HK-2 (cell line): ENCODE measurements at regions not wholly inside any gene's neighbourhood (a gene's known extent, or its start where the extent isn't known, plus 50 kb on each side); places are given as distances from the start of the nearest gene placed in this dataset.
"Not testable (repeated sequence)": the region's sequence is repeated elsewhere in the genome, so short reads cannot be mapped to it uniquely, and the experiment has no call there.

Source experiments
- DNase-seq: peaks from one replicate; pipeline ENCODE4 v3.0.0-alpha.2; 2018; ENCODE audit not compliant: unreplicated experiment

- DNase-seq: not testable (repeated sequence)
These were observed 213.2 kb downstream of the BANP start for GRCh38 chr16:88164196-88165039.

DNA sequence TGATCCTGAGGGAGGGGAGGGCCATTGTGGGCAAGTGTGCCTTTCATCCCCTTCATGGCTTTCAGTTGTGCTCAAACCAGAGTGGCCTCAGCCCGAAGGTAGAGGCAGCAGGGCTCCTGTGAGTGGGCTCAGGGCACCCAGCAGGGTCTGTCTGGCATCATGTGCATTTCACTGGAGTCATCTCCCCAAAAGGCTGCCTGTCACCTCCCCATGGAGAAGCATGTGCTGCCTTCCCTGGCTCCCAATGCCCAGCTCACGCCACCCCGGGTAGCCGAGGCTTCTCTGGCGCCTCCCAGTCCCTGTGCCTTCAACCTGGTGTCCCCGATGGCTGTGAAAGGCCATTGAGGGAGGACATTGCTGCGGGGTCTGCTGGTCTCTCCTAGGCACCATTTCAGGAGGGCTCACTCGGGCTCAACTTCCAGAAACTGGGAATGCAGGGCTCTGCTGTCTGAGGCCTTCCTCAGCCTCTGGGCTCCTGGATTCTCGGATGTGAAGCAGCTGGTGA lies 213.9 kb downstream of the BANP start:
- not testable (repeated sequence) for DNase-seq

- DNase-seq: not testable (repeated sequence)
These were observed 214.4 kb downstream of the BANP start for GRCh38 chr16:88165683-88166082.

GRCh38 chr16:88166209-88166773 lies 215.1 kb downstream of the BANP start:
- not testable (repeated sequence) for DNase-seq

DNA sequence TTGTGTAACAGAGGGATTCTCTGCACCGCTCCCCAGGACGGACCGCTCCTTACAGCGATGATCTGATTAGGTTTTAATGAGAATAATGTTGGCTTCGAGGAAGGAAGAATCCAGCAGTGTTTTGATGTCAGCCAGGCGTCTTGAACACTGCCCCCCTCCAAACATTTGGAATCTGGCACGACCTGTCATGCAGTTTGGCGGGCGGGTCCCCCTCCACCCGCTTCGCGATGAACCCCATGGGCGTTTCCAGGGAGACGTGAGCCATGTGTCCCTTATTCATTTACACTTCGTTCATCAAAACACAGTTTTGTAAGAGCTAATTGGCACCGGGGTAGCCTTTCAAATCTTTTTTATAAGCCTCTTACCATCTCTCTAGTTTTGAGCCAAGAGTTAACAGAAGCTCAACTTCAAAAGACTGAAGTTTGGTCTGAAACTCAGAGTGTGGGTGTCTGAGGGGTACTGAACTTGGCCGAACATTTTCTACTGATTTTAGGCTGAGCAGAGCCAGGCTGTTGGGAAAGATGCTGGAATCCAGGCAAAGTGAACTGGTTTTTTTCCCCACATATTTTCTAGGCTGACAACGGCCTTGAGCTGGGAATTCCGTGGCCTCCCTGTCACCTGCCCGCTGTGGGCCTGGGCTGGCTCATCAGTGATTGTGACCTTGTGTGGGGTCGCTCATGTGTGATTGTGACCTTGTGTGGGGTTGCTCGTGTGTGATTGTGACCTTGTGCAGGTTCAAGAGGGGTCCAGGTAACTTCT lies 214.8 kb upstream of the ZNF469 start:
- not testable (repeated sequence) for DNase-seq

- DNase-seq: not testable (repeated sequence)
These were observed 214.2 kb upstream of the ZNF469 start for GRCh38 chr16:88168557-88168949.

DNA sequence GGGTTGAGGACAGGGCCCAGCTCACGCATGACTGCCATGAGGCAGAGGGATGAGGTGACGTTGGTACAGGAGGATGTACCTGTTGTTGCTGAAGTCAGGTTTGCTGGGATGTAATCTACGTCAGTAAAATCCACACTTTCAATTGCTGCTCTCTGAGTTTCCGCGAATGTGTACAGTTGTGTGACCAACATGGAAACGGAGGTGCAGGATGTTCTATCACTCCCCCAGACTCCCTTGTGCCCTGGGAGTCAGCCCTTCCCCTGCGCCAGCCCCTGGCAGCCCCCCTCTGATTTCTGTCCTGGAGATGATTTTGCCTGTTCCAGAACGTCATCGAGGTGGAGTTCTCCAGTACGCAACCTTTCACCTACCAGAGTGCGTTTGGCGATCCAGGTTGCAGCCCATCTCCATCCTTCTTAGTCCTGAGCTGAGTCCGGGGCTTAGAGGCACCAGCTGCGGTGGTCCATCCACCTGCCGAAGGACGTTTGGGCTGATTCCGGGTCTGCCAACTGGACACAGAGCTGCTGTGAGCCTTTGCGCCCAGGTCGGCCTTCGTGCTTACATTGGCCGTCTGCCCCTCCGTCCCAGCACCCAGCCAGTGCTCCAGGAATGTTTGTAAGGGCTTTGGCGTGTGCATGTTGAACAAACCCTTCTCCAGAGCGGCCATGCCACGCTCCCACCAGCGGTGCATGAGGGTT lies 213.5 kb upstream of the ZNF469 start:
- not testable (repeated sequence) for DNase-seq

DNA sequence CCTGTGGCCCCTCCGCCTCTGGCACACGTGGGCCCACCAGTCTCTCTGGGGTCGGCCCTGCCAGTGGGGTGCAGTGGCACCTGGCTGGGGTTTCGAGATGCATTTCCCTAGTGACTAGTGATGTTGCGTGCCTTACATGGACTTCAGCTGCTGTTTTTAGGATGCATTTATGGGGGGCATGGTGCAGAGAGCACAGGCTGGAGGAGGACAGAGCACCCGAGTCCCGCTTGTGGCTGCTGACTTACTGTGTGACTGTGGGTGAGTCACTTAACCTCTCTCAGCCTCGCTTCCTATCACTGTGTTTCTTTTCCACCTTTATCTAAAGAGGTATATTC lies 213.0 kb upstream of the ZNF469 start:
- DNase-seq: not testable (repeated sequence)

DNA sequence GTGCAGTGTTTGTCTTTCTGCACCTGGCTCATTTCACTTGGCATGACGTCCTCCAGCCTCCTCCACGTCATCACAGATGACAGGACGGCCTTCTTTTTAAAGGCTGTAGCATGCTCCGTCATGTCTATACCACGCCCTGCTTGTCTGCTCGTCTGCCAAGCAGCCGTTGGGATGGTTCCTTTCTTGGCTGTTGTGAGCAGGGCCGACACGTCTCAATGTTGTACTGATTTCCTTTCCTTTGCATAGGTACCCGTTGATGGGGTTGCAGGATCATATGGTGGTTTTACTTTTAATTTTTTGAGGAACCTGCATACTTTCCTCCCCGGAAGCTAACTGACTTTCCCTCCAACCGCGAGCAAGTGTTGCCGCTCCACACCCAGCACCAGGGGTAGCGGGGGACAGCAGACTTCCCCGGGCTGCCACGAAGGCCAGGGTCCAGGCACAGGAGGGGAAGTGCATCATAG lies 212.2 kb upstream of the ZNF469 start:
- no peak for DNase-seq

DNA sequence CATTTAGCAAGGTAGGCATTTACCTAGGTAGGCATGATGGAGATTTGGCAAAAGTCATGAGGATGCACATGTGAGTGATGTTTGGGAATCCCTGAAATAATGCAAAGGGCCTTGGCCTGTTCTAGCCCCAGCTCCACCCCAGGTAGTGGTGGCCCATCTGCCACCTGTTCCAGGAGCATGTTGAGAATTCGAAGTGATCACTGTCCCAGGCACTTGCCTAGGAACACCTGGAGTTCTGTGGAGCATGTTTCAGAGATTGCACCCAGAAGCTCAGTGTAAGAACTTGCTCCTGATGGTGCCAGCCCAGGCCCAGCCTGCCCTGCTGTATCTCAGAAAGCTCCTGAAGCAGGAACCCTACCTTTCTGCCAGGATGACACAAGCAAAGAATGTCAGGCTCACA lies 211.6 kb upstream of the ZNF469 start:
- not testable (repeated sequence) for DNase-seq

DNA sequence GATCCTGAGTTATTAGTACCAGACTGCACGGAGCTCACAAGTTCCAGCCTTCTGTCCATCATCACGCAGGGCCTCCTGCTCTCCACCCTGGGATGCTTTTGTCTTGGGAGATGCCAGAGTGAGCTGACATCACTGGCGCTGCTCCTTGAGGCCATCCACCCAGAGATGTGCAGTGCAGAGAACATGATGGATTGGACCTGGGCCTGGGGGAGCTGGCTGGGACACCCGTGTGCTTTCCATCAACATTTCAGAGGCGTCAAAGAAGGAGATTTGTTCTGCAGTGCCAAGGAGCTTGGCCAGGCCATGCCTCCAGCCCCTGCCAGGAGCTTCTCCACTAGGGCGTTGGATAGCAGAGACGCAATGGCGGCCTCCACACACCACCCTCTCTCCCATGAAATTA lies 206.6 kb upstream of the ZNF469 start:
- DNase-seq: not testable (repeated sequence)

- DNase-seq: not testable (repeated sequence)
These were observed 206.1 kb upstream of the ZNF469 start for GRCh38 chr16:88176591-88177180.

GRCh38 chr16:88178251-88178650 lies 204.5 kb upstream of the ZNF469 start:
- not testable (repeated sequence) for DNase-seq

GRCh38 chr16:88178896-88179295 lies 203.9 kb upstream of the ZNF469 start:
- DNase-seq: not testable (repeated sequence)

DNA sequence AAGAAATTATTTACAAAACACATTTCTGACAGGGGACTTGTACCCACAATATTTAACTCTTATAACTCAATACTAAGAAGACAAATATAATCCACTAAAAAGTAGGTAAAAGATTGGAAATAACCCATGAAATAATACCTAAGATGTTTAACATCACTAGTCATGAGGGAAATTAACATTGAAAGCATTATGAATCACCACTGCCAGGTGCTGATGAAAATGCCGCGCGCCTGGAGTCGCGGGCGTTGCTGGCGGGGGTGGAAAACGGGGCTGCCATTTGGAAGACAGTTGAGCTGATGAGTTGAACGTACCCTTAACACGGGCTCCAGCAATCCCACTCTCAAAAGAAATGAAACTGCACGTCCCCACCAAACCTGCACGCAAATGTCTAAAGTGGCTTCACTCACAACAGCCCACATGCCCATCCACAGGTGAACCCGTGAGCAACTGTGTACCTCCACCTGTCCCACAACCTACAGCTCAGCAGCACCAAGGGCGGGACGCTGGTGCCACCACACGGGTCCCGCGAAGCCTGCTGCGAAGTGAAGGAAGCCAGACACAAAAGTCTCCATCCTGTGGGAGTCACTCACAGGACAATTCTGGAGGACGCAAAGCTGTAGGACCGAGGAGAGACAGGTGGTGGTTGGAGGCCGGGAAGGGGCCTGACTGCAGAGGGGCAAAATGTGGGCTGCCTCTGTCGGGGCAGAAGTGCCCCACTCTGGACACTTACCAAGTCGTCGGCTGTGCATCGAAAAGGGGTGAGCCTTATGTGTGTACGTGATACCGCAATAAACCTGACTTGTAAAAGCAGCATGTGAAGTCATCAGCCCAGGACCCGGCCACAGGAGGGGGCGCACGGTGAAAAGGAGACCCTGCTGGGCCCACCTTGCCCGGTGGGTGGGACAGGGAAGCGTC lies 199.5 kb upstream of the ZNF469 start:
- DNase-seq: not testable (repeated sequence)

DNA sequence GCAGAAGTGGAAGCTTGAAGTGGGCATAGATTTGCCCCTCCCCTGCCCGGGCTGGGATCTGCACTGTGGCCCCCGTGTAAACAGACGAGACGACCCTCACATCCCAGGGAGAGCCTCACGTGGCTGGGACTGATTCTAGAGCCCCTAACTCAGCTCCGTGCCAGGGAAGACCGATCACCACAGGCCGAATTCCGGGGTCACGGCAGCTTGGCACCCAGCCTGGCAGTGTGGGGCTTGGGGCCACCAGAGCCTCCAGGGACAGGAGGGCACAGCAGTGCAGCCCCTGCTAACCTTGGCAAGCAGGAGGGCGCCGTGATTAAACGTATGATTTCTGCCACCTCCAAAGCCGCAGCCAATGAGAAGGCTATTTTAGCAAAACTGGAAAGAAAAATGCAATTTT lies 198.7 kb upstream of the ZNF469 start:
- not testable (repeated sequence) for DNase-seq

DNA sequence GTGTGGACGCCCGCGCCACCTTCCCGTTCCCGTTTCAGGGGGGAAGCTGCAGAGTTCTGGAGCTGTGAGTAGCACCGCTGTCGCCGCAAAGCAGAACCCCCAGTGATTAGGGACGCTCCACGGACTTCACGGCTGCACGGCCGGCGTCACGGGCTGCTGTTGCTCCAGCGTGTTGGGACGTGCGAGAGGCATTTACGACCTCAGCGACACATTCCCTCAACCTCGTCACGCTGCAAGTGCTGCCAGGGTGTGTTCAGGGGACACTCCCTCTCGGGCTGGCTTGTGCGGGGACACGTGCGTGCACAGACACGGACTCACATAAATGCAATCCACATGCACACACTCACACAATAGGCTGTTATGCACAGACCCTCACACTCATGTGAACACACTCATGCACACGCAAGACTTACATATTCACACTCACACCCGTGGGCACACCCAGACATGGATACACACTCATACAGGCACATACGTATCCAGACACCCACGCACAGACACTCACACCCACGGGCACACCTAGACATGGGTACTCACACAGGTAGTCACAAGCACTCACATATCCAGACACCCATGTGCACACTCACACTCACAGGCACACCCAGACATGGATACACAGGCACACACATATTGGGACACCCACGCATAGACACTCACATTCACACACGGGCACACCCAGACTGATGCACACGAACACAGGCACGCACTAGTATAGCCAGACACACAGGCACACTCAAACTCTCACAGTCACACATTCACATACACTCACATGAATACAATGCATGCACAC lies 198.0 kb upstream of the ZNF469 start:
- not testable (repeated sequence) for DNase-seq

DNA sequence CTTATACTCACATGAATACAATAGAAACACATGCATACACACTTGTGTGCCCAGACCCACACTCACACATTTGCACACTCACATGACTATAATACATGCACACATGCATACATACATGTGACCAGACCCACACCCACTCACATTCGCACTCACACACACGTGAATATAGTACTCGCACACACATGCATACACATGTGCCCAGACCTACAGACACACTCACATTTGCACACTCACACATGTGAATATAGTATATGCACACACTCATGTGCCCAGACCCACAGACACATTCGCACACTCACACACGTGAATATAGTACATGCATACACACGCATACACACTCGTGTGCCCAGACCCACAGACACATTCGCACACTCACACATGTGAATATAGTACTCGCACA lies 197.4 kb upstream of the ZNF469 start:
- DNase-seq: not testable (repeated sequence)
